Transverse colon (tissue), 4 donors: ENCODE measurements at regions not wholly inside any gene's neighbourhood (a gene's known extent, or its start where the extent isn't known, plus 50 kb on each side); places are given as distances from the start of the nearest gene placed in this dataset.
"Not testable (repeated sequence)": the region's sequence is repeated elsewhere in the genome, so short reads cannot be mapped to it uniquely, and the experiment has no call there.

Source experiments
- DNase-seq: peaks from one replicate; pipeline ENCODE4 v3.0.0-alpha.2; 2019
- H3K27ac ChIP-seq, 4 donors: fragments of 200-600 bp; sonication (generic); 2 replicates each; pipeline ENCODE4 v1.5.1; 2016 to 2018; ENCODE audit warnings: inconsistent platforms in 4 of 4
- H3K27me3 ChIP-seq: fragments of 200-600 bp; sonication (generic); 2 replicates; pipeline ENCODE4 v1.5.1; 2017; ENCODE audit warnings: inconsistent platforms
- H3K36me3 ChIP-seq, 4 donors: fragments of 200-600 bp; sonication (generic); 2 replicates each; pipeline ENCODE4 v1.5.1; 2017 to 2019; ENCODE audit warnings: inconsistent platforms in 4 of 4
- H3K4me1 ChIP-seq, 4 donors: fragments of 200-600 bp; sonication (generic); 2 replicates each; pipeline ENCODE4 v1.5.1; 2017 to 2020; ENCODE audit warnings: inconsistent platforms in 4 of 4
- H3K4me3 ChIP-seq, 4 donors: fragments of 200-600 bp; sonication (generic); 1 replicate in 1 of 4; 2 replicates in 3 of 4; pipeline versions ENCODE4 v1.5.1 to v1.6.1; 2017 to 2019; ENCODE audit warnings: inconsistent platforms in 4 of 4
- H3K9me3 ChIP-seq, 2 donors: fragments of 200-600 bp; sonication (generic); 2 replicates each; pipeline ENCODE4 v1.5.1; 2017 to 2019; ENCODE audit warnings: inconsistent platforms in 2 of 2
- CTCF ChIP-seq, 5 experiments: fragments of 200-600 bp in 3 of 5; fragments of 450-650 bp in 2 of 5; sonication (generic) in 3 of 5; IDR thresholded peaks; 1 replicate in 2 of 5; 2 replicates in 3 of 5; pipeline ENCODE4 v1.5.1; 2016 to 2017; ENCODE audit warnings: antibody characterized with exemption in 5 of 5, inconsistent platforms in 3 of 5, mild to moderate bottlenecking in 2 of 5, moderate library complexity in 1 of 5
- EP300 ChIP-seq: sonication (generic); formaldehyde crosslinking; IDR thresholded peaks from one replicate; pipeline ENCODE4 v1.6.1; 2017; ENCODE audit warnings: antibody characterized with exemption, low read depth
- POLR2A ChIP-seq: fragments of 450-650 bp; IDR thresholded peaks from one replicate; pipeline ENCODE4 v1.6.1; 2016; ENCODE audit warnings: antibody characterized with exemption, mild to moderate bottlenecking, moderate library complexity
- POLR2AphosphoS5 ChIP-seq, 3 donors: sonication (generic); formaldehyde crosslinking; IDR thresholded peaks; one replicate each; pipeline ENCODE4 v1.6.1; 2016; ENCODE audit warnings: antibody characterized with exemption in 3 of 3
- WGBS, 2 donors: methylation state at CpG; one replicate each; pipeline ENCODE4 v1.1.5; 2018; ENCODE audit warnings: low coverage in 1 of 2; 5-methylcytosine and 5-hydroxymethylcytosine counted together
- in situ Hi-C, 4 donors: fragments of 200-750 bp; cut with MboI; loops; one replicate each; pipeline versions ENCODE4 v1.15.0 to v1.15.1; 2017; ENCODE audit warnings: low sequenced_read_pairs in 3 of 4, low pct_ligation_motif_present in 1 of 4, low pct_unique_long_range_greater_than_20kb in 1 of 4
- intact Hi-C: fragments of 100-400 bp; cut with DNase I; formaldehyde crosslinking; loops from one replicate; pipeline ENCODE4 v1.15.1; 2023; ENCODE audit warnings: low total_unique reads

- Histone ChIP-seq H3K36me3 (no peaks in the 10 kb centered on the region), H3K27me3 (no peaks in the 10 kb centered on the region), H3K4me1 (no peaks in the 10 kb centered on the region), H3K4me3 (no peak overlapping the region), H3K9me3 (no peaks in the 10 kb centered on the region), H3K27ac (no peak overlapping the region)
- TF ChIP-seq CTCF (IDR thresholded peaks at IDR 0.05) (no peak), POLR2AphosphoS5 (IDR thresholded peaks at IDR 0.05) (no peak), POLR2A (no peak), EP300 (no peak)
- in situ Hi-C loops (loop anchor here in 2 of 4 donors (25.0 kb wide), 2 partner anchors 171 to 196 kb away; no protein-coding TSS in a partner anchor), intact Hi-C loops (no loop called here)
- 70 to 76% methylated on average over 3 of the region's 3 CpGs for WGBS, 2 donors
- DNase-seq = no peak
Measured at GRCh38 chr18:54466248-54467005, 108.7 kb downstream of the C18orf54 start.

GRCh38 chr18:54479365-54479764 lies 111.7 kb upstream of the DYNAP start:
- peaks cover 4% of the 10 kb centered on the region for H3K27me3 ChIP-seq
- no peak for DNase-seq
- no peaks in the 10 kb centered on the region for H3K9me3 ChIP-seq
- H3K4me1 ChIP-seq = no peaks in the 10 kb centered on the region
- H3K27ac ChIP-seq = no peak overlapping the region
- in situ Hi-C loops = no loop called here
- H3K36me3 ChIP-seq = no peaks in the 10 kb centered on the region
- WGBS, 2 donors = 53 to 58% methylated on average over 5 of the region's 5 CpGs
- TF ChIP-seq POLR2A (no peak), EP300 (no peak), POLR2AphosphoS5 (IDR thresholded peaks at IDR 0.05) (no peak), CTCF (IDR thresholded peaks at IDR 0.05) (no peak)
- intact Hi-C loops = no loop called here
- no peak overlapping the region for H3K4me3 ChIP-seq

- Histone ChIP-seq H3K4me3 (no peak overlapping the region), H3K4me1 (no peaks in the 10 kb centered on the region), H3K27ac (no peak overlapping the region), H3K27me3 (peaks cover 4% of the 10 kb centered on the region), H3K9me3 (no peaks in the 10 kb centered on the region), H3K36me3 (no peaks in the 10 kb centered on the region)
- in situ Hi-C loops (no loop called here), intact Hi-C loops (no loop called here)
- WGBS, 2 donors = 84% methylated on average over 6 of the region's 6 CpGs; no CpG with 5 or more reads in 1 of the 2 donors
- no peak for TF ChIP-seq POLR2A
- TF ChIP-seq POLR2AphosphoS5 (IDR thresholded peaks at IDR 0.05) = no peak
- no peak for TF ChIP-seq CTCF (IDR thresholded peaks at IDR 0.05)
- TF ChIP-seq EP300 = no peak
- DNase-seq = no peak
Measured at GRCh38 chr18:54480616-54481015, 110.4 kb upstream of the DYNAP start.

GRCh38 chr18:54502451-54502850 lies 88.6 kb upstream of the DYNAP start:
- H3K27ac ChIP-seq, H3K36me3 ChIP-seq, in situ Hi-C loops, H3K27me3 ChIP-seq, H3K9me3 ChIP-seq, H3K4me3 ChIP-seq, intact Hi-C loops, DNase-seq: not testable (repeated sequence)
- H3K4me1 ChIP-seq = peaks cover 0 to 19% (median 11%) of the 10 kb centered on the region in 4 donors
- 78 to 86% methylated on average over 4 to 6 of the region's 6 CpGs for WGBS, 2 donors
